Limb (tissue), 2 donors: ENCODE measurements at regions not wholly inside any gene's neighbourhood (a gene's known extent, or its start where the extent isn't known, plus 50 kb on each side); places are given as distances from the start of the nearest gene placed in this dataset.
"Not testable (repeated sequence)": the region's sequence is repeated elsewhere in the genome, so short reads cannot be mapped to it uniquely, and the experiment has no call there.

Source experiments
- DNase-seq, 2 donors: peaks; one replicate each; pipeline ENCODE4 v3.0.0-alpha.2; 2016; ENCODE audit errors: extremely low spot score in 2 of 2

DNA sequence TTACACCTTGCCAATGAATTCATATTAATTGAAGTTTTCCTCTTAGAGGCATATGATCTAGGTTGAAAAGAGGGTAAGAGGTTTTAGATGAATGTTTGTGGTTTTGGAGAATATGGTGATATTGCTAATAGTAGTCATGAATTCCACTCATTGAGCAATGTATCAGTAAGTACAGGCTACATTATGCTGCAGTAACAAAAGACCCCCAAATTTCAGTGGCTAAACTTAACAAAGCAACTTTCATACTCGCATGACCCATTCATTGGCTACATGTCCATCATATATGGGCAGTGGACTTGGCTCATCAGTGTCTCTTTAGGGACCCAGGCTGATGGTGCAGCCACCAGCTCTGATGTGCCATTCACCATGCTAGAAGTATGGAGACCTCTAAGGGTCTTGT, 196.6 kb upstream of the MYL2 start:
- no peak for DNase-seq

DNA sequence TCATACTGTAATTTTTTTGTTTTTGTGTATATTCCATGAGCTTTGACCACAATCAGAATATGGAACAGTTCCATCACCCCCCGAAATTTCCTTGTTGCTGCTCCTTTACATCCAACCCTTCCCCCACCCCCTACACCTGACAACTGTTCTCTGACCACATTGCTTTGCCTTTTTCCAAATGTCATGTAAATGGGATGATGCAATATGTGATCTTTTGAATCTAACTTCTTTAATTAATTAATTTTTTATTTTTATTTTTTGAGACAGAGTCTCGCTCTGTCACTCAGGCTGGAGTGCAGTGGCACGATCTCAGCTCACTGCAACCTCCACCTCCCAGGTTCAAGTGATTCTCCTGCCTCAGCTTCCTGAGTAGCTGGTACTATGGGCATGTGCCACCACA, 192.9 kb upstream of the MYL2 start:
- not testable (repeated sequence) for DNase-seq

DNA sequence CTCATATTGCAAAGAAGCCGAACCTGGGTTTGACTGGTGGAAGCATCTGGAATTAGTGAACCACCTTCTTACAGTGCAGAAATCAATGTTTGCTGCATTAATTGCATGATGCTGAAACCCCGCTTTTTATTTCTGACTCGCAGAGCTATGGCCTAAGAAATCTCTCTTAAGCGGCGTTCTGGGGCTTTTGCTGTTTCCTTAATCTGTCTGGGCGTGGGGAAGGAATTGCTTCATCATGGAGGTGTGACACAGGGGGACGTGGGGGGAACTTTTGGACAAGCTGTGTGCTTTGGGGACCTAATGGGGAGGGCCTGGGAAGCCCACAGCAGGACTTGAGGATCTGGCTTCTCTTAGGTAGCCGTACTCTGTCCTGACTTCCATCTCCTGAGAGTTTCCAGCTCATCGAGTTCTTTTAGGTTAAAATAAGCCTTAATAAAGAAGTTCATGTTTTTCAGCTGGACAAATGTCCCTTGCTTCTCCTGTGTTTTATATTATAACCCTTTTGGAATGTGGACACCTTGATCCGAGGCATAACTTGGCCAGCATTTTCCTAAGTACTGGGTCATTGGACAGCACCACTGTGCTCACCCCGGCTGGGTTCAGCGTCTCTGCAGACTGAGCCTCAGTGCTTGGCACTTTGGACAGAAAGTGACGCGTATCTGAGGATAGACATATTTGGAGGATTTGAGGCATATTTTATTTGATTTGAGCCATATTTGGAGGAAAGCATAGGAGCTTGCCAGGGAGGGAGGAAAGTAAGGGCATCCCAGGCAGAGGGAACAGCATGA, 192.1 kb upstream of the MYL2 start:
- no peak for DNase-seq

DNA sequence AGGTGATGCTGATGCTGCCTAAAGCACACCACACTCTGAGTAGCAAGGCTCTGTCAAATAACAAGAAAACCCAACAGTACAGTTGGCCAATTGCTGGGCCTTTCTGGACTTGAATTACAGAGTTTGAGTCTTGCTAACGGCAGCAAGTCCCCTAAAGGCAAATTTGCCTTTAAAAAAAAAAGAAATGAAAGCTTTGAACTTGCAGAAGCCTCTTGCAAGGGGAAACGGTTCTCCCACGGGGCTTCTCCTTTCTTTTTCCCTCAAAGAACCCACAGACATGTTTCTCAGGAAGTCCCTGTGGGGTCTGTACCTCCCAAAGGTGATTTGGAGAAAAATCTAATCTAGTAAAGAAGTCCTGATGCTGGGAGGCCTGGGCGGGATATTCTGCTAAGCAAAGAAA, 191.3 kb upstream of the MYL2 start:
- DNase-seq = no peak

DNA sequence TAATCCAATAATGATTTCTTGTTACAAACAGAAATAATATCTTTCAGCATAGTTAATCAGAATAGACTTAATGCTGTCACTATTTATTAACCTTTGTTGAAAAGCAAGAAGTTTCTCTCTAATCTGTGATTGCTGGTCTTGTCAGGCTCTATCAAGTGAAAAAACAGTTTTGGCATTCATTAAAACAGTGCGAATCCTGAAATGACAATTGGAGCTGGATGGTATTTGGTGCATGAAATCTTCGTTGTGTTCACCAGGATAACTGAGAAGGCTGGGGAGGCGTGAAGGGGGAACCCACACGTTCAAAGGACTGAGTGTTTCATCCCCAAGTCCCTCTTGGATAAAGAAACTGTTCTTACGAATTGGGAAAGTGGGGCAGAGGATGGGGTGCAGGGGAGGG, 190.2 kb upstream of the MYL2 start:
- DNase-seq = no peak

DNA sequence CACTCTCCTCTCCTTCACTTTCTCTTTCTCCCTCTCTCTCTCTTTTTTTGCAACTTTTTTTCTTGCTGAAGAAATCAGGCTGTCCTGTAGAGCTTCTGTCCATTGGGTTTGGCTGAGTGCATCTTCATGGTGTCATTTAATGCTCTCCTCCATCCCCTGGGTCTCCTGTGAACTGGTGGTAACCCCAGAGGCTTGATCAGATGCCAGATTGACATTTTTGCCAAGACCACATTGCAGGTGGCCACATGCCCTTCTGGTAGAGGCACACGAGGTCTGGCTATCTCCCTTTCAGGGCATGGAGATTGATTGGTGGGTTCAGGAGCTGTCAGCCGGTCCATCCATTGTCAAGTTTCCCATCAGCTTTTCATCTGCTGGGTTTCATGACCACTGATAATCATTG, 188.3 kb upstream of the MYL2 start:
- DNase-seq = no peak

DNA sequence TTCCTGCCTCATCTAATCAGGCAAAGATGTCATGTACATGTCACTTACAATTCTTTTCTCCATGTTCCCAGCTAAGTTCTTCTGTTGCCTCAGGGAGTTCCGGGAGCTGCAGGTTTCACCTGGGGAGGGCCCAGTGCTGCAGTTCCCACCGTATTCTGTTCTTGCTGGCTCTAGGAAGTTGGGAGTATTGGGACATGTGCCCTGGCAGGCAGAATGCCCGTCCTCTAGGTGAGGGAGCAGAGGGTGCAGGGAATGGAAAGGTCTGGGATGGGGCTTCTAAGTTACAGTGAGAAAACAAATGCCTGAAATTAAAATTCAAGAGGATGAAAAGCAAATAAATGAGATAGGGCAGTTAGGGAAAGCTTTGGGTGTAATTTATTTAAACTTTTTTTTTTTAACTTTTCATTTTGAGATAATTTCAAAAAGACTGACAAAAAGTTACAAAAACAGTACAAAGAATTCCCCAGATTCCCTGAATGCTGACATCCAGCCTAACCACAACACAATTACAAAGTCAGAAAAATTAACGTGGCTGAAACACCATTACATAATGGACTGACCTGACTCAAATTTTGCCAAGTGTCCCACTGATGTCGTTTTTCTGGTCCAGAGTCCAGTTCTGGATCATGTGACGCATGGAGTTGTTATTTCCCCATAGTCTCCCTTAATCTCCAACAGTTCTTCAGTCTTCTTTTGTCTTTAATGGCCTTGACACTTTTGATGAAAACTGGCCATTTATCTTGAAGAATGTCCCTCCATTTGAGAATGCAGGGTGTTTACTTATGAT, 187.2 kb upstream of the MYL2 start:
- no peak for DNase-seq

DNA sequence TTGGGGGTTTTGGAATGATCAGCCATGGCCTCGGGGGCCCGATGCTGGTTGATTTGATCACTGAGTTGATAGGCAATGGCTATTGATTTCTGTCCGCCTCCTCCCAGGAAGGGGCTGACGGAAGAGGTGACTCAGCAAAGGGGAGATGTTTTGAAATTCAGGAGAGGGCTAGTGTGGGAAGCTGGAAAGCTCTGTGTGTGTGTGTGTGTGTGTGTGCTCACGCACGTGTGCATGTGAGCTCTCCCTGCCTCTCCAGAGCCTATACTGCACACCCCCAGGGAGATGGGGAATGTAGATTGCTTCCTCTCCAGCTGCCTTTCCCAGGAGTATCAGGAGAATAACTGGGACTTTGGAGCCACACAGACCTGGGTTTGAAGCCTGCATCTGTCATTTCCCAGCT, 184.9 kb upstream of the MYL2 start:
- no peak for DNase-seq

DNA sequence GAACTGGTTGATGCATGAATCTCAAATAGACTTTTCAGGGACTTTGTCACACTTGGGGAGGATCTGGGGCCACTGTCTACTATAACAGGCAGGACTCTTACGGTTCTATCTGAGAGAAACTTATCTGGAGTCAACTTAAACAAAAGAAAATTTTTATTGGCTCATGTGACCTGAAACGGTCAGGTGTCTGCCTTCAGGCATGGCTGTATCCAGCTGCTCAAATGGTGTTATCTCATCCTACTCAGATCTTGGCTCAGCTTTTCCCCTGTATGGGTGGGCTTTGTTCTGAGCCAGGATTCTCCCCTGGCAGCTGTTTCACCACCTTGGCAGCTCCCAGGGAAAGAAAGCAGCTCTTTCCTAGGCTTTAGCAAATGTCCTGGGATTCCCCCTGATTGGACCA, 183.2 kb upstream of the MYL2 start:
- no peak for DNase-seq

DNA sequence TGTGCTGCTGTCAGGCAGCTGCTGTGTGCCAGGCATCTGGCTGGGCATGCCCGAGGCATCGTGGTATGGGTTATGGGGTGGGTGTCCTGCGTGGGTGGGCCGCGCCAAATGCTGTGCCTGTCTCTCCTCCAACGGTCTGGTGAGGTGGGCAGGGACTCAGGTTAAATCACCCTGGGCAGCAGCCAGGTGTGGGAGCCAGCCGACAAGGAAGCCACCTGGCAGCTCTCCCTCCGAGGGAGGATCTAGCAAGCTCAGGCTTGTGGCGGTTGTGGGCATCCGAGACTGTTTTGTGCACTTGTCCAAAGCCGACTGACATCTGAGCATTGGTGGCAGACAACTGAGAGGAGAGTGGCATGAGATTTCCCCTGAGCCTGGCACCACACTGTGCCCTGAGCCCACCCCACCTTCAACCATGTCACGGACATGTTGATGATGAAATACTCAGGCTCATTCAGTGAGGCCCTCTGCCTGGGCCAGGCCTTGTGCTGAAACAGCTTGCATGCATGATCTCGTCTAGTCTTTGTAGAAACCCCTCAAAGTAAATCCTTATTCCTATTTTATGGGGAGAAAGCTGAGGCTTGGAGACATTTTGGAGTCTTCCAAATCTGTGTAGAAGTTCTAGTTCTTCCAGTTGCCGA, 181.8 kb upstream of the MYL2 start:
- no peak for DNase-seq

DNA sequence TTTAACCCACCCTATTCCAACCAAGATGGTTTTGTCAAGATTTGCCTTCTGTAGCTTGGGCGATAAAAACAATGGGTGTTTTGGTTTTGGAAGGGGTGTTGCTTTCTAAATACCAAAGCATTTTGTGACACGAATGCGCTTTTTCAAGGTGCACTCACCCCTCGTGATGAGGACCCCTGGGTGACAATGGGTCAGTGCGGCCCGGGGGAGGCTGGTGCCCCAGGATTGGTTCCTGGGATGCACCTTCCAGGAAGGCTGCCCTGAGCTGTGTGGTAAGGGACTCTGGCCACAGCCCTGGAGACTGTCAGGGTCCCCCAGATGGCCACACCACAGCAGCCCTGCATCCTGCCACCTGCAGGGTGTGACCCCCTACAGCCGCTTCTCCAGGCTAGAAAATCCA, 180.6 kb upstream of the MYL2 start:
- no peak for DNase-seq

DNA sequence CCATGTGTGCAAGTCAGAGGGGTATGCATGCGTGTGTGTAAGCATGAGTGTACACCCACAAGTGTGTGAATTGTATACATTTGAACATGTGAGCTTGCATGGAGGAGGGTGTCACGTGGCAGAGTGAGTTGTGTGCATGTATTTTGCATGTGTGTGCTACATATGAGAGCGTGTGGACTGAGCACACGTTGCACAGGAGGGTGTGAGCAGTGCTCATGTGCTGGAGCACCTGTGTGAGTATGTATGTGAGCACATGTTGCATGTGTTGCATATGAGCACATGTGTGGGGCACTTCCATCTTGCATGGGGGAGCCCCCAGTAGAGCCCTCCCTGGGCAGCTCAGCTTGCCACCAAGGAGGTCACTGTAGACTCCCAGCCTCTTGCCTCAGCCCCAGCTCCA, 180.2 kb upstream of the MYL2 start:
- no peak for DNase-seq

DNA sequence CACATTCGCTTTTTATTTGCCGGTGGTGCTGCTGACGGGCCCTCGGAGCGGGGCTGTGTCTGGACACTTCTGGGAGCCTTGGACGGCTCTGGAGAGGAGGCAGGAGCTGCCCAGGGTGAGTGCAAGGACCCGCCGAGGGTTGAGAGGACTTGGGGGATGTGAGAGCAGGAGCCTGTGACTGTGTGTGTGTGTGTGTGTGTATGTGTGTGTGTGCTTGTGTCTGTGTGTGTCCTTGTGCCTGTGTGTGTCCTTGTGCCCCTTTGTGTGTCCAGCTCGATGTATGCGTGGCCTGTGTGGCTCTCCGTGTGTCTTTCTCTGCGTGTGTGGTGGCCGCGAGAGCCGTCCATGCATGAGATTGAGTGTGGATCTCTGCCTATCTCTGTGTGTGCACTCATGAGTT, 179.6 kb upstream of the MYL2 start:
- no peak for DNase-seq

DNA sequence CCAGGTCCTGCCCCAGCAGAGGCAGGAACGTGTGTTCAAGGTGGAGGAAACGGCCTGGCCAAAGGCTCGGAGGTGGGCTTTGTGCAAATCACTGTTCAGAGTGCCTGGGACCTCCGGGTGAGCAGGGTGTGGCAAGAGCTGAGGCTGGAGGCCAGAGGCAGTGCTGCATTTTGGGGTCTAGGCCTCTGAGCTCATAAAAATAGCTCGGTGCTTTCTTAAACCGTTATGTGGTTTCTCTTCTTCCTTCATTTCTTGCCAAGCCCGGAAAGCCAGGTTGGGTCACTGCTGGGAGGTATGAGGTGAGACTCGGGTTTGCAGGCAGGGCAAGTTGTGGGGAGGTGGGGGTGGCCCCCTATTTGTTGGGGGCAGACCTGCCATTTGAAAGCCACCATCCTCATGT, 178.8 kb upstream of the MYL2 start:
- DNase-seq = no peak

DNA sequence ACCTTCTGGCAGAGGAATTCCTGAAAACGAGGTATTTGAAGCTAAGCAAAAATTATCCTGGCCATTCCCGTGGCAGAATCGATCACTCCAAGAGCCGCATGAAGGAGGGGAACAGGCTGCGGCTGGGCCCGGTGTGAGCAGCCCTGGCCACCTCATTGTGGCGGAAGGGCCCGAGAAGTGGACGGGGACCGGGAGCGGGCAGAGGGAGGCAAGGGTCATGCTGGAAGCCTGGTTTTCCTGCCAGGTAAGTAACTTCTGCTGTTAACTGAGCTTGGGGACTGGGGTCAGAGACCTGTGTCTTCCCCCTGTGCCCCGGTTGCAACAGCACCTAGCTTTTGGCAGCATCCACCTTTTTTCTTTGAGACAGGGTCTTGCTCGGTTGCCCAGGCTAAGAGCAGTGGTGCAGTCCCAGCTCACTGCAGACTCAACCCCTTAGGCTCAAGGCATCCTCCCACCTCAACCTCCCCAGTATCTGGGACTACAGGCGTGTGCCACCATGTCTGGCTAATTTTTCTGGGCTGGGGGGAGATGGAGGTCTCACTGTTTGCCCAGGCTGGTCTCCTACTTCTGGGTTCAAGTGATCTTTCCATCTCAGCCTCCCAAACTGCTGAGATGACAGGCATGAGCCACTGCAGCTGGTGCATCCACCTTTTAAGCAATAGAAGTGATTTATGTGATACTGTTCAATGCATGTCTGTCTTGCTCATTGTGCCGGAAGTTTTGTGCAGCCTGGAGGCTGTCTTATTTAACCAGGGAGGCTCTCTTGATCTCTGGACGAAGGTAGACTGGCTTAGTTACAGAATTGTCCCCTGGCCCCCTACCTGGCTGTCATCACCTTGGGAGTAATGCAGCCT, 174.0 kb upstream of the MYL2 start:
- DNase-seq = no peak

DNA sequence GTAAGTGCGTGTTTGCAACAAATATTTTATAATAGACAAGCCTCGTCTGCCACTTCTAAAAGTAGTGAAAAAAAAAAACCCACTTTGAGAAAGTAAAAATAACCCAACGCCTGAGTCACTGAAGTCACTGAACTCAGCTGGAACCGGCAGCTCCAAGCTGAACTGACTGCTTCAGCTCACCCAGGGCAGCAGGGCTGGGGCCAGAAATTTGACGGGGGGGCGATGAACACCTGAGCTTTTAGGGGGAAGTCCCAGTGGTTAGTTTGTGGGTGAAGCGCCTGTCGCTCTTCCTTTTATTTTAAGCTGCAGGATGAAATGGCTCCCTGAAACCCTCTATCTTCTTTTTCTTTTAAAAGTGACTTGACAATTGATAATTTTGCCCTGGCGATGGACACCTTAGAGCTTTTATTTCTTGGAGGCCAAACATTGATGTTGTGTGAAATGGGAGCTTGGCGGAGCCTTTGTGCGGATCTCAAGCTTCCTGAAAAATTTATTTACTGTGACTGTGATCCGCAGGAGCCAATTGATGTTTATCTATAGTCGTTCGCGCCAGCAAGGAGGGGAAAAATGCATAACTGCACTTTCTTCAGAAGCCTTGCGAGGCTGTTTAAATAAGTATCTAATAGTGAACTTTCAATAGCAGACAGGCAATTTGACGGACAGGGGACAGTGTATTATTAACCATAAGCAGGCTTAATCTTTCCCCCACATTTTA, 173.2 kb upstream of the MYL2 start:
- DNase-seq = no peak

DNA sequence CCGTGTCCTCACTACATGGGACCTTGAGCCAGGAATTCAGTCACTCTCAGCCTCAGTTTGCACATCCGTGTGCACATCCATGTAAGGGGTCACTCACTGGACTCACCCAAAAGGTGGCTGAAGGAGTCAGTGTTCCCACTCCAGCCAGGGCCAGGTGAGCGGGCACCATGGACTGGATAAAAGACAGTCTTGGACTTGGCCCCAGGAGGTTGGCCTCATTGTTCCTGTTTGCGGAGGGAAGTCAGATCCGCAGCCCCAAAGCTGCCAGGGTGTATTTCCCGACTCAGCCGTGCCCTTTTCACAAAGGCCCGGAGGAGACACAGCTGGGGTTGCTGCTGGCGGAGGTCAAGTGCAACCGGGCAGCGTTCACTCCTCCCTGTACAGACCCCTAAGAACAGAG, 170.7 kb upstream of the MYL2 start:
- DNase-seq = no peak

DNA sequence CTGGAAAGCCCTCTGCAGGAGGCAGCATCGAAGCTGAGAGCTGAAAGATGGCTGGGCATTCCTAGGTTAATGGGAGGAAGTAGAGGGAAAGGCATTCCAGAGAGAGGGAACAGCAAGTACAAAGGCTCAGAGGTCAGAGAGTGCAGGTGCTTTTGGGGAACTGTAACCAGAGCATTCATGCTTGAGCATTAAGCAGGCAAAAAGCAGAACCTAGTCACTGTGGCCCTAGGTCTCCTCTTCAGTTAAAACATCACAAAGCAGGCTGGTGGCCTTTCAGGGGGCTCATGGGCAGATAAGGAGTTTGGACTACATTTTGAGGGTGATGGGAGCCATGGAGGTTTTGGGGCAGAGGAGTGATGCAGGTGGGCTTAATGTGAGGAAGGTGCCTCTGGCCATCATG, 169.2 kb upstream of the MYL2 start:
- DNase-seq = no peak

DNA sequence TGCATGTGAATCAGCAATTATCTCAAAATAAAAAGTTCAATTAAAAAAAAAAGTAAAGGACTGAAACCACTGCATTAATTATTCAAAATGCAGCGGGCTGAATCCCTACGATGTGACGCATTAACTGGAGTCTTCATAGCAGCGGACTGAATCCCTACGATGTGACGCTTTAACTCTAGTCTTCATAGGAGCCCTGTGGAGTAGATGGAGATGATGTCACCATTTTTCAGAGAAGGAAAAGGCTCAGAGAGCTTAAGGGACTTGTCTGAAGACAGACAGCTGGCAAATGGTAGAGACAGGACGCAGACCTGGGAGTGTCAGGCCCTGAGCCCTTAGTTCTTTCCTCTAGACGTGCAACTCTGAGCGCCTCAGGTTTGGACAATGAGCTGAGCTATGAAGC, 168.0 kb upstream of the MYL2 start:
- no peak for DNase-seq

DNA sequence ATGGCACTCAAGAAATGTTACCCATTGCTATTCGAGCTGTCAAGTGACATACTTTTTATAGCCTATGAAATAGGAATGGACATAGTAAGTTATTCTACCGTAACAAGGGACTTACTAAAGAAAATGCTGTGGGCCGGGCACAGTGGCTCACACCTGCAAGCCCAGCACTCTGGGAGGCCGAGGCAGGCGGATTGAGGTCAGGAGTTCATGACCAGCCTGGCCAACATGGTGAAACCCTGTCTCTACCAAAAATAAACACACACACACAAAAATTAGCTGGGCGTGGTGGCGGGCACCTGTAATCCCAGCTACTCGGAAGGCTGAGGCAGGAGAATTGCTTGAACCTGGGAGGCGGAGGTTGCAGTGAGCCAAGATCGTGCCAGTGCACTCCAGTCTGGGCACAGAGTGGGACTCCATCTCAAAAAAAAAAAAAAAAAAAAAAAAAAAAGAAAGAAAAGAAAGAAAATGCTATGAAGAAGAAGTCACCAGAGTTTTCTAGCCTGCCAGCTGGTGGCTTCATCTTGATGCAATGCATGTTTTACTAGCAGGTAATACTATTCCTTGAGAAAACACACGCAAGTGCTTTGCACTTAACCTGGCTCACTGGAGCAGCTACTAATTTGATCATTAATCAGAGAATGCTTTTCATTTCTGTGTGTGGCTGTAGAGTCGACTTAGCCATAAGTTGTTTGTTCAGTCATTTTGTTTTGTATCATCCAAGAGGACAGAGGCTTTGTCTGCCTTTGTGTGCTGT, 166.7 kb upstream of the MYL2 start:
- no peak for DNase-seq
